Cardiac fibroblast (primary cell): ENCODE measurements at regions not wholly inside any gene's neighbourhood (a gene's known extent, or its start where the extent isn't known, plus 50 kb on each side); places are given as distances from the start of the nearest gene placed in this dataset.

ENCODE experiments used
- DNase-seq, 2 donors: peaks; one replicate each; pipeline versions ENCODE4 v3.0.0 to v3.0.0-alpha.2; 2010; ENCODE audit warnings: low read depth in 2 of 2
- H3K4me3 ChIP-seq, 2 donors: replicated peaks in 1 of 2; 1 replicate in 1 of 2; 2 replicates in 1 of 2; pipeline ENCODE4 v1.5.1; 2011; ENCODE audit warnings: low read depth in 2 of 2, low read length in 2 of 2, mild to moderate bottlenecking in 2 of 2, moderate library complexity in 1 of 2
- TF ChIP-seq, protein P1 (sequence below): IDR thresholded peaks from one replicate; pipeline ENCODE4 v1.5.1; 2011; ENCODE audit warnings: low read depth, mild to moderate bottlenecking, low read length, inconsistent platforms

GRCh38 chr1:239575113-239575512 lies 188.7 kb downstream of the CHRM3 start:
- TF ChIP-seq, protein P1, sequence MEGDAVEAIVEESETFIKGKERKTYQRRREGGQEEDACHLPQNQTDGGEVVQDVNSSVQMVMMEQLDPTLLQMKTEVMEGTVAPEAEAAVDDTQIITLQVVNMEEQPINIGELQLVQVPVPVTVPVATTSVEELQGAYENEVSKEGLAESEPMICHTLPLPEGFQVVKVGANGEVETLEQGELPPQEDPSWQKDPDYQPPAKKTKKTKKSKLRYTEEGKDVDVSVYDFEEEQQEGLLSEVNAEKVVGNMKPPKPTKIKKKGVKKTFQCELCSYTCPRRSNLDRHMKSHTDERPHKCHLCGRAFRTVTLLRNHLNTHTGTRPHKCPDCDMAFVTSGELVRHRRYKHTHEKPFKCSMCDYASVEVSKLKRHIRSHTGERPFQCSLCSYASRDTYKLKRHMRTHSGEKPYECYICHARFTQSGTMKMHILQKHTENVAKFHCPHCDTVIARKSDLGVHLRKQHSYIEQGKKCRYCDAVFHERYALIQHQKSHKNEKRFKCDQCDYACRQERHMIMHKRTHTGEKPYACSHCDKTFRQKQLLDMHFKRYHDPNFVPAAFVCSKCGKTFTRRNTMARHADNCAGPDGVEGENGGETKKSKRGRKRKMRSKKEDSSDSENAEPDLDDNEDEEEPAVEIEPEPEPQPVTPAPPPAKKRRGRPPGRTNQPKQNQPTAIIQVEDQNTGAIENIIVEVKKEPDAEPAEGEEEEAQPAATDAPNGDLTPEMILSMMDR, result no peak
- DNase-seq, result no peak
- H3K4me3 ChIP-seq, result no peak overlapping the region

GRCh38 chr1:239583536-239583935 lies 197.2 kb downstream of the CHRM3 start:
- TF ChIP-seq, protein P1, result no peak
- H3K4me3 ChIP-seq, result no peak overlapping the region
- no peak for DNase-seq

DNA sequence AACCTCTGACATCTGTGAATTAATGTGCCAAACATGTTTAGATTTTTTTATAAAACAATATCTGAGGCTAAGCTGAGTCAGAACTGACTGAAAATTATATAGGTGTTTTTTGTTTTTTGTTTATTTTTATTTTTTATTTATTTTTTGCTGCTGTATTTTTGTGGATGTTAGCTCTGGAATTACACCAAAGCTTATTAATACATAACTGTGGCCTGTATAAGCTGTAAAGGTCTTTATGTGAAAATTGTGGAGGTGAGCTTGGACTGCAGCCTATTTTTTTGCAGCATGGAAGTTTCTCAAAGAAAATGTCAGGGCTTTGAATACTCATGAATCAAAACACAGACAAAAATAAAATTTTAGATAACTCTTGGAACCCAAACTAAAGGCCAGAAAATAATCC lies 199.8 kb downstream of the CHRM3 start:
- DNase-seq, result no peak
- H3K4me3 ChIP-seq, result no peak overlapping the region
- TF ChIP-seq, protein P1, result no peak

GRCh38 chr1:239587066-239587465 lies 200.7 kb downstream of the CHRM3 start:
- no peak for DNase-seq
- H3K4me3 ChIP-seq, result no peak overlapping the region
- TF ChIP-seq, protein P1, result no peak

DNA sequence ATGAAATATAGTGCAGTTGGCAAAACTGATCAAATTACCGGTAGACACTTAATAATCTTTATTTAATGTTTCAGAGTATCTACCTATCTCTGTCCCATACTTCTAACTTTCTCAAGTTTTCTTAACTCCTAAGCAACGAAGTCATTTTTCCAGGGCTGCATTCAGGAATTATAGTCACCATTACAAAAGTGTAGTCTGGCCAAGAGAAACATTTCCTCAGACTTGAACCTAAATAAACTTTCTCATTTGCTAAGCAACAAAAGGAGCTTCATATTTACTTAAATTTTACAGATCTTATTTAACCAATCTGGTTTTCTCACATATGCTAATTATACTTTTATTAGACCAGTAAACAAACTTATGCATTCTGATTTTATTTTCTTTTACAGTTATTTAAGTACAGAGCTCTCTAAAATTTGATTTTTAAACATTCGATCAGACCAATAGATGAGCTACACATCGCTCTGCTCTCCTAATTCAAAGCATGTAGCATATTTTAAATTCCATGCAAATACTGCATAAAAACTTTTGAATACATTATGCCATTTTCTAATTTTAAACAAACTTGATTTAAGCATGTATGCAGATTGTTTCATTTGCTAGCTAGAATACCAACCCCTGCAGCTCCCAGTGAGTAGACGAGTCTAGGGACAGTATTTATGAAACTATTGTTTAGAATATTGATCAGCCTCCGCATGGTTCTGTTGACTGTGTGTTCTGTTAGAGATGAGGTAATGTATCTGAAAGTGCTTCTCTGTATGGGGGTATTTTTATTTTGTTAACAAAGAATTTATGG lies 201.4 kb downstream of the CHRM3 start:
- TF ChIP-seq, protein P1, result no peak
- no peak overlapping the region for H3K4me3 ChIP-seq
- no peak for DNase-seq

GRCh38 chr1:239590556-239590955 lies 204.2 kb downstream of the CHRM3 start:
- no peak for DNase-seq
- TF ChIP-seq, protein P1, result no peak
- no peak overlapping the region for H3K4me3 ChIP-seq

- TF ChIP-seq, protein P1, result no peak
- no peak for DNase-seq
Observed at GRCh38 chr1:239593527-239593926, 207.2 kb downstream of the CHRM3 start.

More at GRCh38 chr1:239593527-239593926, 207.2 kb downstream of the CHRM3 start:
- no peak overlapping the region for H3K4me3 ChIP-seq
